Stimulated activated CD4-positive, alpha-beta T cell treated with anti-CD3 and anti-CD28 coated beads, Interleukin-1b, Interleukin-23, amount 100 ng/mL, for 4 hours (primary cell): ENCODE measurements at regions not wholly inside any gene's neighbourhood (a gene's known extent, or its start where the extent isn't known, plus 50 kb on each side); places are given as distances from the start of the nearest gene placed in this dataset.

ENCODE experiments used
- DNase-seq, 2 donors: peaks; one replicate each; pipeline ENCODE4 v3.0.0-alpha.2; 2020; ENCODE audit warnings: low read depth in 2 of 2

DNA sequence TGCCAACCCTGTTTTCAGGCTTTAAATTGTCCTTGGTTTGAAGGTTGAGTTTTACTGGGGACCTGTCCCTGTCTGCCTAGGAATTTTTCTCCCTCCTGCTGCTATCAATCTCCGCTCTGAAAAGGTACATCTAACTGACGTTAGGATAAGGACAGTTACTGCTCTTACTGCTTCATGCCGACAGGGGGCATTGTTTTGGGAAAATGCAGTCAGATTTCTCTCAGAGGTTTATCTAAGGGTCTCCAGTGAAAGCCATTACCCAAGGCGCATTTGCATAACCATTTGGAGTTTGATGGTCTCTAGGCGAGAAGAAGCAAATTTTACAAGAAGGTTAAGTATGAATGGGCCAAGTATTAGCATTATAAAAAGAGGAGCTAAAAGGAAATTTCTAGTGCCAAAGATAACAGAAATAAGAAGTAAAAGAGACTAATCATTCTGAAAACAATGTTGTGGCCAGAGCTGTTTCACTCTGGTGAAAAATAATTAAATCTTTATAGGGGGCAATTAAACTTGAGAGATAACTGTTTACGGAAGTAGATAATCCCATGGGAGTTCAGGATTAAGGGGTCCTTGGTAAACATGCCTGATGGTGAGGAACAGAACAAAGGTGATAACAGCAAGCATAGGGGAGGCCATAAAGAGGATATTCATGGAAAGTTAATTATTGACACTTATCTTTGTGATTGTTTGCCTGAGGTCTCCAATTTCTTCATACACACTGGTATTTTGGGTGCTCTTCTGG, 605.0 kb downstream of the MTRR start:
- DNase-seq = no peak

- DNase-seq = no peak
Observed at GRCh38 chr5:8474569-8474930, 605.6 kb downstream of the MTRR start.

DNA sequence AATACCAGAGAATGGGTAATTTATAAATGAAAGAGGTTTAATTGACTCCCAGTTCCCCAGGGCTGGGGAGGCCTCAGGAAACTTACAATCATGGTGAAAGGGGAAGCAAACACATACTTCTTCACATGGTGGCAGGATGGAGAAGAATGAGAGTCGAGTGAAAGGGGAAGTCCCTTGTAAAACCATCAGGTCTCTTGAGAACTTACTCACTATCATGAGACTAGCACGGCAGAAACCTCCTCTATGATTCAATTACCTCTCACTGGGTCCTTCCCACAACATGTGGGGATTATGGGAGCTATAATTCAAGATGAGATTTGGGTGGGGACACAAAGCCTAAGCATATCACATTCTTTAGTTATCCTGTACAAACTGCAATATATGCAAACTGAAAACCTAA, 609.4 kb downstream of the MTRR start:
- no peak for DNase-seq

GRCh38 chr5:8481007-8481406, 612.1 kb downstream of the MTRR start:
- no peak for DNase-seq

GRCh38 chr5:8491254-8491653, 622.3 kb downstream of the MTRR start:
- DNase-seq = no peak

DNA sequence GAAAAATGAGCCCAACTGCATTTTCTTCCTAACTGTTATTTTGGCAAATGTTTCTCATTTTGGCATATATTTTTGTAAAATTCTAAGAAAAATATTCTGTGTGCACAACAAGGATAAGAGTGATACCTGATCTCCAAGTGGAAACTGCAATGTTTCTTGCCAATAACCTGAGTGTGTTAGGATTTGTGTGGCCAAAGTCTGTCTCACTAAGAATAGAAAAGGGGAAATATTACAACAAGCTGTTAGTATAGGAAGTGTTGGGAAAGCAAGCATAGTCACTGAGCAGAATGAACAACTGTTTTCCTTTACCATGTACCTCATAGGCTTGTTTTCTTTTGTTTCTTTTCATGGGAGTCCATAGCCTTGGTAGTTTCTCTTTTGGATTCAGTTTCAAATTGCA, 624.2 kb downstream of the MTRR start:
- no peak for DNase-seq

GRCh38 chr5:8500426-8500825, 631.5 kb downstream of the MTRR start:
- no peak for DNase-seq

GRCh38 chr5:8505196-8505595, 636.2 kb downstream of the MTRR start:
- DNase-seq = no peak

- no peak for DNase-seq
Observed at GRCh38 chr5:8508231-8508630, 639.3 kb downstream of the MTRR start.

GRCh38 chr5:8516356-8516755, 647.4 kb downstream of the MTRR start:
- DNase-seq = no peak

- no peak for DNase-seq
Observed at GRCh38 chr5:8517456-8517855, 648.5 kb downstream of the MTRR start.

- DNase-seq = no peak
Observed at GRCh38 chr5:8520917-8521316, 652.0 kb downstream of the MTRR start.

GRCh38 chr5:8521991-8522390, 653.0 kb downstream of the MTRR start:
- no peak for DNase-seq

- no peak for DNase-seq
Observed at GRCh38 chr5:8522646-8523045, 653.7 kb downstream of the MTRR start.

GRCh38 chr5:8523501-8523900, 654.6 kb downstream of the MTRR start:
- DNase-seq = no peak

GRCh38 chr5:8525819-8526218, 656.9 kb downstream of the MTRR start:
- no peak for DNase-seq

DNA sequence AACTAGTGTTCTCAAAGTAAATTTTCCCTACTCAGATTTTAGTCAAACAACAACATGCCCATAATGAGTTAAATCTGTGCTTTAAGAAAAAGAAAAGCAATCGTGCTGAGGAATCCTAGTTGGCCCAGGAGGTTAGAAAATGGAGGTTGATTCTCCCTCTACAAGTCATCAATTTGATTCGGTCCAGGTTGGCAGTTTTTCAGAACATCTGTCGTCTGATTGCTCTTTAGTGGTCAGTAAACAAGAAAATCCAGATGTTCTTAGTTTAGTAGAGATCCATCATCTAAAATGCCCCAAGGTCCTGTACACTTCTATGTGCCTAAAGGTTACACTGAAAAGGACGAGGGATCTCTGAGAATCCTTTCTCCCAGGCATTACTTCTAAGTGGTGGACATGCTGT, 659.2 kb downstream of the MTRR start:
- no peak for DNase-seq

- no peak for DNase-seq
Observed at GRCh38 chr5:8538821-8539220, 669.9 kb downstream of the MTRR start.

GRCh38 chr5:8540317-8540716, 671.4 kb downstream of the MTRR start:
- DNase-seq = no peak

DNA sequence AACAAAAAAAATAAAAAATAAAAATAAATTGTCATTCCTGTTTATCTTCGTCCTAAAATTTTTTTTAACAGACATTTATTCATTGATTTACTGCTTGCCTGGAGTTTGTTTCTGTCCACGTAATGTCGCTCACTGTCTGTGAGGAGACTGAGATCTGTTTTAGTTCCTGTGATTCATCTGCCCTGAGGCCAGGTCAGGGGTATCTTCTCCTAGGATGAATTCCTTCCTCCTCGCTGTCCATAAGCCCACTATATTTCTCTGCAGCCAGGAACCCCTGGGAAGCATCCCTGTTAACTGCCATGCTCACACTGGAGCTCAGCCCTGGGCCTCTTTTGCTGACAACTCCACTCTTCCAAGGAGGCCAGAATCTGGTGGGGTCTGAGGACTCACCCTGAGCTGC, 682.0 kb downstream of the MTRR start:
- no peak for DNase-seq

GRCh38 chr5:8553364-8553763, 684.4 kb downstream of the MTRR start:
- DNase-seq = no peak

DNA sequence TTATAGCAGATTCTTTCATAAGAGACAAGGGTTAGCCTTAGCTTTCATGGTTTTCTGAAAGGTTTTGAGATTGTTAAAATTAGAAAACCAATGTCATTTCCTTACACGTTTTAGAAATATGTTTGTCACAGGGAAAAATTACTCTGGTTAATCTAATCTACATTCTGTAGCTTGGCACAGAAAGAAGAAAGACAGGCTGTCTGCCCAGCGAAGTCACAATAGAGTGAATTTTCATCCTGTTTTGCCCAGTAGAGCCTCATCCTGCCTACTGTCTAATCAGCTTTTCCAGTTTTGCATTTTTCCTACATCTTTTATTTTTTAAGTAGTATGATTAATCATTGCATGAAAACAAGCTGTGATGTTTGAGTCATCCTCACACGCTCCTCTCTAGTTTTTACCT, 688.8 kb downstream of the MTRR start:
- DNase-seq = no peak

DNA sequence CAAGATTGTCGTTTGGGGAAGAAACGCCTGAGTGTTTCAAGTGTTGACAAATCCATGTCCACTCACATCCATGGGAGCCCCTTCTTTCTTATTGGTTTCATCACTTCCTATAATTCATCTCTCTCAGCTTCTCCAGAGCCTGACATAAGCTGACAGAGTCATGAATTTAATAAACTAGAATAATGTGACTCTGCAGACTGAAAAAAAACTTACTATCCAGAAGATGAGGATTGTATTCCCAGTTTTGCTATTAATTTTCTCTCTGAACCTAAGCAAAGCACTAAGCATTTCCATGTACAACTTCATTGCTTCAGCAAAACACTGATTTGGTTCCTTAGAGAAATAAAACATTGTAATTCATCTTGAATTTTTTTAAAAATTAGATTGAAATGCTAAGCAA, 691.8 kb downstream of the MTRR start:
- no peak for DNase-seq

GRCh38 chr5:8561224-8561840, 692.4 kb downstream of the MTRR start:
- DNase-seq = no peak
